Vagina (tissue), 2 donors: ENCODE measurements at regions not wholly inside any gene's neighbourhood (a gene's known extent, or its start where the extent isn't known, plus 50 kb on each side); places are given as distances from the start of the nearest gene placed in this dataset.

Source experiments
- DNase-seq, 2 donors: peaks; one replicate each; pipeline ENCODE4 v3.0.0-alpha.2; 2017; ENCODE audit errors: extremely low spot score in 2 of 2
- H3K27ac ChIP-seq: fragments of 200-600 bp; sonication (generic); one replicate; pipeline ENCODE4 v1.5.1; 2019
- H3K27me3 ChIP-seq: fragments of 200-600 bp; sonication (generic); one replicate; pipeline ENCODE4 v1.5.1; 2019
- H3K36me3 ChIP-seq, 2 donors: fragments of 200-600 bp; sonication (generic); one replicate each; pipeline ENCODE4 v1.5.1; 2017 to 2019
- H3K4me1 ChIP-seq: fragments of 200-600 bp; sonication (generic); one replicate; pipeline ENCODE4 v1.5.1; 2019
- H3K4me3 ChIP-seq, 2 donors: fragments of 200-600 bp; sonication (generic); 1 replicate in 1 of 2; 2 replicates in 1 of 2; pipeline ENCODE4 v1.5.1; 2016 to 2019
- H3K9me3 ChIP-seq: fragments of 200-600 bp; sonication (generic); one replicate; pipeline ENCODE4 v1.5.1; 2019
- POLR2A ChIP-seq, 2 donors: fragments of 450-650 bp; IDR thresholded peaks; one replicate each; pipeline ENCODE4 v1.6.1; 2017; ENCODE audit warnings: antibody characterized with exemption in 2 of 2, mild to moderate bottlenecking in 2 of 2, moderate library complexity in 2 of 2
- POLR2AphosphoS5 ChIP-seq, 2 donors: sonication (generic); formaldehyde crosslinking; IDR thresholded peaks; one replicate each; pipeline ENCODE4 v1.9.0; 2017; ENCODE audit warnings: antibody characterized with exemption in 2 of 2, mild to moderate bottlenecking in 2 of 2, low read depth in 1 of 2; ENCODE audit not compliant: insufficient read depth in 1 of 2
- intact Hi-C: fragments of 100-400 bp; cut with DNase I; formaldehyde crosslinking; loops from one replicate; pipeline ENCODE4 v1.15.1; 2023
- TF ChIP-seq, protein P1 (sequence below), 3 experiments: fragments of 450-650 bp in 2 of 3; fragments of 200-600 bp in 1 of 3; sonication (generic) in 1 of 3; IDR thresholded peaks; one replicate each; pipeline ENCODE4 v1.5.1; 2017 to 2019; ENCODE audit warnings: antibody characterized with exemption in 3 of 3, mild to moderate bottlenecking in 2 of 3, moderate library complexity in 2 of 3

DNA sequence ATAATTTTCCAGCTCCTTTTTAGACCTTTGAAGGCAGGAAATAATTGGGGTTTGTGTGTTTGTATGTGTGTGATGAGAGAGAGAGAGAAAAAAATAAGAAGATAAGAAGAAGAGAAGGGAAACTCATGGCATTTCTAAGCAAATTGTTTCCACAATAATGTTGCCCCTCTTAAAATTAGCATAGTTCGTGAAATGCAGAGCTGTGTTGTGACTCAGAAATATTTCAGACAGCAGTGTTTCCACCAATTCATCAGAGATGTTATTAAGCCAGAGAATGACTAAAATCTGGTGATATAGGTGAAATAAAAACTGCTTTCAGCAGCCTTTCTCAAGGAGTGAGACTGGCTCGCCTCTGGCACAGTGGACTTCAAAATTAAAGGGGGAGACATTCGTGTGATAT, 65.9 kb upstream of the ARHGAP5 start:
- H3K27ac ChIP-seq: no peak overlapping the region
- intact Hi-C loops: no loop called here
- no peak for TF ChIP-seq POLR2A (IDR thresholded peaks at IDR 0.05)
- TF ChIP-seq, protein P1, sequence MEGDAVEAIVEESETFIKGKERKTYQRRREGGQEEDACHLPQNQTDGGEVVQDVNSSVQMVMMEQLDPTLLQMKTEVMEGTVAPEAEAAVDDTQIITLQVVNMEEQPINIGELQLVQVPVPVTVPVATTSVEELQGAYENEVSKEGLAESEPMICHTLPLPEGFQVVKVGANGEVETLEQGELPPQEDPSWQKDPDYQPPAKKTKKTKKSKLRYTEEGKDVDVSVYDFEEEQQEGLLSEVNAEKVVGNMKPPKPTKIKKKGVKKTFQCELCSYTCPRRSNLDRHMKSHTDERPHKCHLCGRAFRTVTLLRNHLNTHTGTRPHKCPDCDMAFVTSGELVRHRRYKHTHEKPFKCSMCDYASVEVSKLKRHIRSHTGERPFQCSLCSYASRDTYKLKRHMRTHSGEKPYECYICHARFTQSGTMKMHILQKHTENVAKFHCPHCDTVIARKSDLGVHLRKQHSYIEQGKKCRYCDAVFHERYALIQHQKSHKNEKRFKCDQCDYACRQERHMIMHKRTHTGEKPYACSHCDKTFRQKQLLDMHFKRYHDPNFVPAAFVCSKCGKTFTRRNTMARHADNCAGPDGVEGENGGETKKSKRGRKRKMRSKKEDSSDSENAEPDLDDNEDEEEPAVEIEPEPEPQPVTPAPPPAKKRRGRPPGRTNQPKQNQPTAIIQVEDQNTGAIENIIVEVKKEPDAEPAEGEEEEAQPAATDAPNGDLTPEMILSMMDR (IDR thresholded peaks at IDR 0.05): no peak
- no peak for TF ChIP-seq POLR2AphosphoS5 (IDR thresholded peaks at IDR 0.05; ENCODE audit: insufficient read depth in 1 of 2, low read depth in 1 of 2)
- H3K36me3 ChIP-seq: no peaks in the 10 kb centered on the region
- H3K4me3 ChIP-seq: no peak overlapping the region
- DNase-seq: no peak
- H3K4me1 ChIP-seq: no peaks in the 10 kb centered on the region
- H3K27me3 ChIP-seq: no peaks in the 10 kb centered on the region
- H3K9me3 ChIP-seq: no peaks in the 10 kb centered on the region

DNA sequence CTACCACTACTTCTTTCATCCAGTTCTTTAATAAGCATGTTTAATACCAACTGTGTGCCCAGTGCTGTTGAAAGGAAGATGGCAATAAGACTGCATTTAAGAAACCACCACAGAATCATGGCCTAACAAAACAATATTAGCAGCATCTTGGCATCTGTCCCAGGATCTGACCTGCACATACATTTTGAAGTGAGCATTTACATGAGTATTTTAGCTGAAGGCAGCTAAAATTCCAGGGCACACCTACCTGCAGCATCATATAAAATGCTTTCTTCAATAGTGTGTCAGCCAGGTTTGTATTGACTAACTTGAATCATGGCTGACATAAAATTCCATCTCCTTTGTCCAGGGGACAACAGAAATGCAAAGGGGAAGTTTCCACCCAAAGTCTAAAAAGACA, 65.0 kb upstream of the ARHGAP5 start:
- intact Hi-C loops: no loop called here
- no peak for TF ChIP-seq POLR2A (IDR thresholded peaks at IDR 0.05)
- TF ChIP-seq, protein P1 (IDR thresholded peaks at IDR 0.05): no peak
- TF ChIP-seq POLR2AphosphoS5 (IDR thresholded peaks at IDR 0.05; ENCODE audit: insufficient read depth in 1 of 2, low read depth in 1 of 2): no peak
- H3K27ac ChIP-seq: no peak overlapping the region
- DNase-seq: no peak
- H3K36me3 ChIP-seq: no peaks in the 10 kb centered on the region
- H3K9me3 ChIP-seq: no peaks in the 10 kb centered on the region
- H3K27me3 ChIP-seq: no peaks in the 10 kb centered on the region
- no peak overlapping the region for H3K4me3 ChIP-seq
- H3K4me1 ChIP-seq: no peaks in the 10 kb centered on the region

- Histone ChIP-seq H3K27ac (no peak overlapping the region), H3K4me3 (no peak overlapping the region), H3K27me3 (no peaks in the 10 kb centered on the region), H3K36me3 (no peaks in the 10 kb centered on the region), H3K4me1 (no peaks in the 10 kb centered on the region), H3K9me3 (no peaks in the 10 kb centered on the region)
- TF ChIP-seq POLR2AphosphoS5 (IDR thresholded peaks at IDR 0.05; ENCODE audit: insufficient read depth in 1 of 2, low read depth in 1 of 2) (no peak), POLR2A (IDR thresholded peaks at IDR 0.05) (no peak)
- TF ChIP-seq, protein P1 (IDR thresholded peaks at IDR 0.05): no peak
- intact Hi-C loops: no loop called here
- no peak for DNase-seq
These were observed 64.5 kb upstream of the ARHGAP5 start for GRCh38 chr14:32012571-32012970.

DNA sequence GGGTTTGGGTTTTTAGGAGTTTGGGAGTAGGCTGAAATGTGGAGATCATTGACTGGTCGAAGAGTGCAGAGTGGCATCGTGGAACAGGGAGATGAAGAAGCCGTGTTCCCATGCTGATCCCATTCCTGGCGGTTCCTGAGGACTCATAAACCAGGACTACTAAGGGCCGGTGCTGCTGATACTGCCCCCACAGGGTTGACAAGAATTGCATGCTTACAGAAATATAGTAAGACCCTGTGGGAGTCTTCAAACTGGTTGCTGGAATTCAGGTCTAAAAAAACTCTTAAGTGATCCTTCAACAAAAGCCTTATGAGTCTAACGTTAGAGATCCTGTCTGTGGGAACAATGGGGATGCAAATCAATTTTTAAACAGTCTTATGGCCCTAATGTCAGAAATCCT, 64.0 kb upstream of the ARHGAP5 start:
- no peaks in the 10 kb centered on the region for H3K9me3 ChIP-seq
- no peaks in the 10 kb centered on the region for H3K36me3 ChIP-seq
- H3K4me3 ChIP-seq: no peak overlapping the region
- no peak for DNase-seq
- H3K27ac ChIP-seq: no peak overlapping the region
- intact Hi-C loops: no loop called here
- TF ChIP-seq, protein P1 (IDR thresholded peaks at IDR 0.05): no peak
- TF ChIP-seq POLR2AphosphoS5 (IDR thresholded peaks at IDR 0.05; ENCODE audit: insufficient read depth in 1 of 2, low read depth in 1 of 2) (no peak), POLR2A (IDR thresholded peaks at IDR 0.05) (no peak)
- no peaks in the 10 kb centered on the region for H3K4me1 ChIP-seq
- no peaks in the 10 kb centered on the region for H3K27me3 ChIP-seq

DNA sequence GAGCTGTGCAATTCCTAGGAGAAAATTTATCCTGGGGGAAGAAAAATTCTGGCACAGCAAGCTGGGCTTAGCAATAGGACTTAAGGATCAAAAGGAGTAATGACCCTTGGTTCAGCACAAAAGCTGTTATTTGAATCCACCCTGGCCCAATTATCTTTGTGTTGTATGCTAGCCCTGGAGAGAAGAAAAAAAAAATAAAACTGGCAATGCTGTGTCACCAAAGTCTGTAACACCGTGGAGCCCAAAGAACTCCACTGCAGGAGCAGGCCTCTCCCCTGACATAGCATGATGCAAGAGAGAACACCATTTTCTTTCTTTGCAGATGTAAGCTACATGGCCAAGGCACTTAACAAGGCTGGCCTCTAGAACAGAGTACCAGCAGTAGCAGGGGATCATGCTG, 63.0 kb upstream of the ARHGAP5 start:
- Histone ChIP-seq H3K9me3 (no peaks in the 10 kb centered on the region), H3K36me3 (no peaks in the 10 kb centered on the region), H3K4me3 (no peak overlapping the region), H3K27ac (no peak overlapping the region), H3K4me1 (peaks cover 4% of the 10 kb centered on the region), H3K27me3 (no peaks in the 10 kb centered on the region)
- TF ChIP-seq POLR2AphosphoS5 (IDR thresholded peaks at IDR 0.05; ENCODE audit: insufficient read depth in 1 of 2, low read depth in 1 of 2): no peak
- TF ChIP-seq, protein P1 (IDR thresholded peaks at IDR 0.05): no peak
- intact Hi-C loops: no loop called here
- no peak for DNase-seq
